Stimulated activated CD4-positive, alpha-beta T cell treated with anti-CD3 and anti-CD28 coated beads, TNF-alpha, amount 100 ng/mL, for 24 hours (primary cell): ENCODE measurements at regions not wholly inside any gene's neighbourhood (a gene's known extent, or its start where the extent isn't known, plus 50 kb on each side); places are given as distances from the start of the nearest gene placed in this dataset.

ENCODE experiments used
- DNase-seq, 3 experiments: peaks; one replicate each; pipeline ENCODE4 v3.0.0-alpha.2; 2020; ENCODE audit warnings: low read depth in 3 of 3

DNA sequence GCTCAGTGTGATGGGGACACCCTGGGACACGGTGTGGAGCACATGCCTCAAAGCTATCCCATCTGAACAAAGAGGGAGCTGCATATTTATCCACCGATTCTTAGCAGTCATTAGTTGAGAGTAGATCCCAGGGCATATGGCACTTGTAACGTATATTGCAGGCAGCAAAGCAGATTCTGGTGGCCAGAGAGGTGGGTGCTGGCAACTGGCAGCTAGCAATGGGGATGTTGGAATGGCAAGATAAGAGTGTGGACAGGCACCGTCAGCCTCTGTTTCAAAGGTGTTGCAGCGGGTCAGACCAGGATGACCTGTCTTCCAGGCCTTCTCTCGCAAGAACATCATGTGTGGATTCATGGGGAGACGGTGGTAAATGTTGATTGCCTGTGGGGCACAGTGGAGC lies 54.0 kb upstream of the ADRA1D start:
- DNase-seq: no peak

DNA sequence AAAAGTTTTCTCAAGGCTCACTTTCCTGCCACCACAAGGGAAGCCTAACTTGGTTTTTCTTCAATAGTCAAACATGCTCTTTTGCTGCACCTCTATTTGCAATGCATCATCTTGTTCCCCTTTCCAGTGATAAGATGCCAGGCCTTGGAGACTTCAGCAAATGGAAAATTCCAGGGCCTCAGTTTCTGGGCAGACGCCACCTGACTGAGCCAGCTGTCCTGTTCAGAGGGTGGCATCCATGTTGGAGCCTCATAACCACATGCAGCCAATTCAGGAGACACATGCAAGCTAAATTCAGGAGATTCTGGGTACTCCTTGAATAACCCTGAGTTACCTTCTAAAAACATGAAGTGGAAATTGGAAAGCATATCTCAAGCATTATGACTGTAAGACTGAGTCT lies 51.8 kb upstream of the ADRA1D start:
- no peak for DNase-seq

DNA sequence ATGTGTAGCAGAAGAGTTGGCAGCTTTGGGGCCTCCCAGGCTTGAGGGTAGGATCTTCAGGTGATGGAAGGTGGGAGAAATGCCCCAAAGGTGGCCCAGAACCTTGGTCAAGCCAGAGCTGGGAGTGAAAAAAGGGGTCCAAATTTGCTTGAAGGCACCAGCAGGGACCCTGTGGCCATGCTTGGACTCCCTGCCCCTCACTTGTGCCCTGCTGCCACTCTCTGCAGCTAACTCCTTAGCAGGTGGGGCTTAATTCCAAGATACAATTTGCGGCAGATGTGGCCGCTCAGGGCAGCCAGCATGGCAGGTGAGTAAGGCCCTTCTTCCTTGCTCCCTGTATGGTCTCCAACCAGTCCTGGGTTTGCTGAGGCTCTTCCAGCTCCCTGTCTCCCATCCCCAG lies 51.3 kb upstream of the ADRA1D start:
- no peak for DNase-seq

- no peak for DNase-seq
Measured at GRCh38 chr20:4299773-4300172, 50.7 kb upstream of the ADRA1D start.

DNA sequence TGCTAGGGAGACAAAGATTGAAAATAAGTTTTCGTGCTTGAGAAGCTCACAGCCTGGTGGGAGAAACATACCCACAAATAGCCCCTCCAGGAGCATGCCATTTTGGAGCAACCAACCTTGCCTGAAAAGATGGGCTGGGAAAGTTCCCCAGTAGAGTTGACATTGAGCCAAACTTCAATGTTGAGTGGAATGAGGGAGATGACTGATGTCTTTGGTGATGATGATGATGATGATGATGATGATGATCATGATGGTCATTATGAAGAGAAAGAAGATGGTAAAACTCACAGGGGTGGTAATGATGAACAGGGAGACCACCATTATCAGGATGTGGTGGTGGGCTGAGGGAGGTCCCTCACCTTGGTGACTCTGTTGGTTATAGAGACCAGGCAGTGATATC lies 50.1 kb upstream of the ADRA1D start:
- DNase-seq: no peak
